Kidney capillary endothelial cell (primary cell): ENCODE measurements at regions not wholly inside any gene's neighbourhood (a gene's known extent, or its start where the extent isn't known, plus 50 kb on each side); places are given as distances from the start of the nearest gene placed in this dataset.

ENCODE experiments used
- DNase-seq: peaks from one replicate; pipeline ENCODE4 v3.0.0-alpha.2; 2018; ENCODE audit warnings: low spot score

DNA sequence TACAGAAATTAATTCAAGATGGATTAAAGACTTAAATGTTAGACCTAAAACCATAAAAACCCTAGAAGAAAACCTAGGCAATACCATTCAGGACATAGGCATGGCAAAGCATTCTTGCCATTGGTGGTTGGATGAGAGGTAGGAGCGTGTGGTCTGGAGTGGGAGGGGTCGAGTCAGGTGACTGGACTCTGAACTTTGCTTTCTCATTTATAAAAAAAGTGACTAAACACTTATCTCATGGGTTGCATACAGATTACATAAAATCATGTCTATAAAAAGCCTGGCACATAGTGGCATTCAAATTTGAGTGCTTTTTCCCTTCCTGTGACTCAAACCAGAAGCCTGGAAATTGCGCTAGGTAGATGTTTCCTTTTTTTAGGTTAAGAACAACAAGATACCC, 159.7 kb upstream of the SHISA6 start:
- no peak for DNase-seq

DNA sequence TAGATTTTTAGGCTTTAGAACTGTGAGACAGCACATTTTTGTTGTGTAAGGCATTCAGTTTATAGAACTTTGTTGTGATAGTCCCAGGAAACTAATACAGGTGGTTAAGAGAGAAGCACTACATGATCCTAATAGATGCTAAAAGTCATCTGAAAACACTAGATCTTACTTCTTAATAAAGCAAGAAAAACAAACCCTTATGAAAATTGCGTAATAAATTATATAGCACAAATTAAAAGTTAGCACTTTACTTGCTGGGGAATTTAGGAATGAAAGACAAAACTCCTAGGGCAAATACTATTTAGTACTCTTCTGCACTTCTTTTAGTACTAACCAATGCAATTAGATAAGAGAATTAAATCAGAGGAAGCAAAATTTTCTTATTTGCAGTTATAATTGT, 163.3 kb upstream of the SHISA6 start:
- DNase-seq = no peak

DNA sequence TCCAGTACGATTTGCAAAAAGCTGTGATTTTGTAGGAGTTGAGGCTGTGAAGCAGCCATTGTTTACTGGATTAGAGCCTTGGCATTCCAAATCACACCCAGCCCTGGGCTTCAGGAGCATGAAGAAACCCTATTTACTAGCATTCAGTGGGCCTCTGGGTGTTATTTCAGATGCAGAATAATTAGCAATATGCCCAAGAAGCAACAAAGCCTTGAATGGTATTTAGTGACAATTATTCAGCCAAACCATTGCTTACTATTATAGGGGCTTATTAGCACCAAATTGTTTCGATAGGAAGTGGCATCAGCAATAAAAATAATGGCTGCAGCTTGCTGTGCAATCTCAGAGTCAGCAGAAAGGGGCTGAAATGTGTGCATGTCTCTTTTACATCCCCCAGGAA, 166.6 kb upstream of the SHISA6 start:
- DNase-seq = no peak

DNA sequence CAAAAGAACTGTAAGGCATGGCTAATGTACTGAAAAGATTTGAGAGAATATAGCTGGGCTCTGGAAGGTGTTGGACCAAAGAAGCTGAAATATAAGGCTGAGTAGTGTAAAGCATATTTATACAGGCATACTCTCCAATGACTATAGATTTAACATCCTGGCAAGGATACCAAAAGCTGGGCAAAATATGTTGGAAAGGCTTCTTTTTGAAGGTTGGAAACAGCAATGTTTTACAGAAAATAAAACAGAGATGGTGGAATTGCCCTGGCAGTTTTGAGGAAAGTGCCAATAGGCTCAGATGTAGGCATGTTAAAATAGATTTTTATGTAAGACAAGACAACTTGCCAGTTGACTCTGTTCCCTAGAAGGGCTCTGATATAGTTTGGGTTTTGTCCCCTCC, 184.1 kb upstream of the SHISA6 start:
- DNase-seq = no peak

DNA sequence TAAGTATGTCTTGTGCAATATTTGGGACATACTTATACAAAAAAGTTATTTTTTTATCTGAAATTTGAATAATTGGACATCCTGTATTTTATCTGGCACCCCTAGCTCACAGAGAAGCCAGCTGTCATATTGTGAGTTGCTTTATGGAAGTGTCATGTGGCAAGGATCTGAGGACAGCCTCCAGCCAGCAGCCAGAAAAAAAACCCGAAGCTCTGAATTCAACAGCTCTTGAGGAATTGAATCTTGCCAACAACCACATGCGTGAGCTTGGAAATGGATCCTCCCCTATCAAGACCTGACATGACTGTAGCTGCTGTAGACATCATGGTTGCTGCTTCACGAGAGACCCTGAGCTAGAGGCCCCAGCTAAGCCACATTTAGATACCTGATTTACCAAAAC, 187.2 kb upstream of the SHISA6 start:
- DNase-seq = no peak

DNA sequence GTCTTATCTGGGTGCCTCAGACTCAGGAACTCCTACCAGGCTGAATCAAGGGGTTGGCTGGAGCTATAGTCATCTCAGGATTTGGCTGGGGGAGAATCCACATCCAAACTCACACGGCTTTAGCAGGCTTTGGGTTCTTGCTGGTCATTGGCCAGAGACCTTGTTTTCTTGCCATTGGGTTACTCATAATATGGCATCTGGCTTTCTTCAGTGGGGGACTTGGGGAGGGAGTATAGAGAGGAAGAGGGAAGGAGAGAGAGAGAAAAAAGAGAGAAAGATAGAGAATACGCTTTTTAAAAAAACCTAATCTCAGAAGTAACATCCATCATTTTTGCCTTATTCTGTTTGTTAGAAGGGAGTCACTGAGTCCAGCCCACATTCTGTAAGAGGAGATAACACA, 191.5 kb upstream of the SHISA6 start:
- DNase-seq = no peak

DNA sequence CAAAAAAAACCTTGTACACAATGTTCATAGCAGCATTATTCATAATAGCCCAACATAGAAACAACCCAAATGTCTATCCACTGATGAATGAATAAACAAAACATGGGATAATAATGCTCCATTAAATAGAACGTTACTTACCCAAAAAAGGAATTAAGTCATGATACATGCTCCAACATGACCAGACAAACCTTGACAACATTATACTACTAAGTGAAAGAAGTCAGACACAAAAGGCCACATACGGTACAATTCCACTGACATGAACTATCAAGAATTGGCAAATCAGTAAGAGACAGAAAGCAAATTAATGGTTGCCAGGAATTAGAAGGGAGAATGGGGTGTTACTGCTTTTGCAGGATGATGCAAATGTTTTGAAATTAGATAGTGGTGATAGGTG, 193.8 kb upstream of the SHISA6 start:
- DNase-seq = no peak

DNA sequence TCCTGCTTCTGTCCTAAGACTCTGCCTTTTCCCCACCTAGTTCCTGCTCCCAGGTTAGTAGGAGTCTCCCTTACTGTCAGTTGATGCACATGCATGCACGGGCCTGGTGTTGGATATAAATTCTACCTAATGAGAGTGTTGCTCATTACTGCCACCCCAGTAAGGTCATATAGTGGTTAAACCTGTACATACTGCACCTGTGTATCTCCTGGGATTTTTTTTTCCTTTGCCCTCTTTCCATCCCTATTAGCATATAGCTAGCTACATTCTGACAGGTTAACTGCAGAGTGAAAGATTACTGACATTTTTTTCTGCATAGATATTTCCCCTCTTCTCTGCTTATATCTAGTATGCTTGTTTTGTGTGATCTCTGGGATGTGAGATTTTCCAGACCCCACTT, 201.5 kb upstream of the PIRT start:
- no peak for DNase-seq

DNA sequence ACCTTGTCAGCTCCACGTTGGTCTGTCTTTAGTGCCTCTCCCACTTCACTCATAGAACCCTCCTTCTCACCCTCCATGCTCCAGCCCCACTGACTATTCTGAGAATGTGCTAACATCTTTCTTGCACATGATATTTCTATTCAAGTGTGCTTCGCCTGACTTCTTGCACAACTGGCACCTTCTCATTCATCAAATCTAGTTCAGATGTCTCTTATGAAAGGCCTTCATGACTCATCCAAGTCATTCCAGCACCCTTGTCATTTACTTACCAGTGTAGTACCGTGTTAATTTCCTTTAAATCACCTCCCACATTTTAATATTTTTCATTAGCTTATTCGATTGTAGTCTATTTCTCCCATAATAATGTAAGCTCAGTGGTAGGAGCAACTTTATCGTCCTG, 197.8 kb upstream of the PIRT start:
- no peak for DNase-seq

DNA sequence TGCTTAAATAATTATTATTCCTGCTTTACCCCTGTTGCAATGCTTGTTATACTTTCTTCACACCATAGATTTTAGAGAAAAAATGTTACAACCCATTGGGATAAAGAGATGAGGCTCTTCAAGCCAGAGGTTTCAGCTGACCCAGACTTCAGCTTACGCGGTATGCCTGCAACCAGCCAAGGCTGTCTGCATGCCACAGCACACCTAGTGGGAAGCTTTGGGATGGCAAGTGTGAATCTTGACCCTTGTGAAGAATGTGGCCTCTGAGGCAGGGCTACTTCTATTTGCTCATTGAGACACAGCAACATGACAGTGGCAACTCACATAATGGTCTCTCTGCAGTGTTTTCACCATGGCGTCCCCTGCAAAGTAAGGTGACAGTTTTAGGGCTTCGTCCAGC, 193.9 kb upstream of the PIRT start:
- DNase-seq = no peak

DNA sequence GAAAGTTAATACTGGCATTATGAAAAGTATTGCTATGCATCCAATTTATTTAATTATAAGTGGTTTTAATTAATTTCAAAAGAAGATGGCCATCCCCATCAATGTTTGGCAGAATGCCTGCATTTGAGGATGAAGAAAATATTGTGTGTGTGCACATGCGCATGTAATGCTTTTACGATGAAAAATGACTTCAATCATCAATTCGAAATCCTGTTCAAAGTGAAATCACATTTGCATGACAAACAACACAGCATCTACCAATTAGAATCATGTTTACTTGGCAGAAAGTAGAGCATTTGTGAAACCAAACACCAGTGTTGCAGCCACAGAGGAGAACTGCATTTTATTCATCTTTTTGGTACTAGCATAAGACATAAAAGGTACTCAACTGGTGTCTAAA, 191.9 kb upstream of the PIRT start:
- DNase-seq = no peak

DNA sequence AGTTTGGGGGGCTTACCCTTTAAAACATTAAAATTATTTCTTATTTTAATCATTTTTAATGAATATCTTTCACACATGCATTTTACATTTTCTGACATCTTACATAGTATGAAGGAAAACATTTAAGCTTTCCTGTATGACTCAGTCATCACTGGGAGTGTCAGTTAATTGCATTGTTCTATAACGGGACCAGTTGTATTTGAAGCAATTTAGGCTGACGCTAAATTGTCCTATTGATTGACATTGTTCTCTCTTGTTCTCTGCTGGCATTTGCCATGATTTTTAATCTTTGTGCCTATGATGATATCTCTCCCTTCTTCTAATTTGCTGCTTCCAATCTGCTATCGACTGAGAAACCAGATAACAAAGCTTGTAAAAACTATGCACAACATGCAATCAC, 190.5 kb upstream of the PIRT start:
- DNase-seq = no peak

DNA sequence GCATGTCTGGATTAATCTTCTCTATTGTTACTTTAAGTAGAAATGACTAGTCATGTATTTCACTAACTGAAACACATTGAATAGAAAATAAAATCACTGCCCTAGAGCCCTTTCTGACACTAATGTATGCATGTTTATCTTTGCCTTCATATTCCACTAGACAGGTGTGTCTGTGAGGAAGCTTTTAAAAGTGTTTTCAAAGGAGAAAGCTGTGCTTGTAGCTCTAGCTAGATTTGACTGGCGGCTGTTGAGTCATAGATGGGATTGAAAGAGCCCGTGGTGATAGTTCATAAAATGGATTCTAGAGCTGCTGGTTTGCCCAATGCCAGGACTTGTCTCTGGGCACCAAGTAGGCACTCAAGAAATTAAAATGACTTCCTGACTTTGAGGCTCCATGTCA, 189.0 kb upstream of the PIRT start:
- DNase-seq = no peak

DNA sequence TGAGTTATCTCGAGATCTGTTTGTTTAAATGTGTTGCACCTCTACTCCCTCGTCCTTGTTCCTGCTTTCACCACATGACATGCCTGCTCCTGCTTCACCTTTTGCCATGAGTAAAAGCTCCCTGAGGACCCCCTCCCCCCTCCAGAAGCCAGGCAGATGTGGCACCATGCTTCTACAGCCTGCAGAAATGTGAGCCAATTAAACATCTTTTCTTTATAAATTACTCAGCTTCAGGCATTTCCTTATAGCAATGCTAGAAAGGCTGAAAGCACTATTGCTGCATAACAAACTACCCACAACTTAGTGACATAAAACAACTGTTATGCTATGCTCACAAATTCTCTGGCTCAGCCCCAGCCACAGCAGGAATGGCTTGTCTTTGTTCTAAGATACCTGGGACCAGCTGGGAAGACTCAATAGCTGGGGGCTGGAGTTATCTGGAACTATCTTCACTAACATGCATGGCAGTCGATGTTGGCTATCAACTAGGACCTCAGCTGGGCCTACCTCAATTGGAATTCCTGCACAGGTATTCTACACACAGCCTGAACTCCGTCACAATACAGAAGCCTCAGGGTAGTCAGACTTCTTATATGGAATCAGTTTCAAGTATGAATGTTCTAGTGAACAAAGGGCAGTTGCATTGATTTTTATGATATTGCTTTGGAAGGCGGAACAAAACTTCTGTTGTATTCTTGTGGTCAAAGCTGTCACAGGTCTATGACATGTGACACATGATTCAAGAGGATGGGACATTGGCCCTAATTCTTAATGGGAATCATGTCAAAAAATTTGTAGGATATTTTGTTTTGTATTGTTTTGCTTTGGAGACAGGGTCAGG, 186.0 kb upstream of the PIRT start:
- DNase-seq = no peak

DNA sequence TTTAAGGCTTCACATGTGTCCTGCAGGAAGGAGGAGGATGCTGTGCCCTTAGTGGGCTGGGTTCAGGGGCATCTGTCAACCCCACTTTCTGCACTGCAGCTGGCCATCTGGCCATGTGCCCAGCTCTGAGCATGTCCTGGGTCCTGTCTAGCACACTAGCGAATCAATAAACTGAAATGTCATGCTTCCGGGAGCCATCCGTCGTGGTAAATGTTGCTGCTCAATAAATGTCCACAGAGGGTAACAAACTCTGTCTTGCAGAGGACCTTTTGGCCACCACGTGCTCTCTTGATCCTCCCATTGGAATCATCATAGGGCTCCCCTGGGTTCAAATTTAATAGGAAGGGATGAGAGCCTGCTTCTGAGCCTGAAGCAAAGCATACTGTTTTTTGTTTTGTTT, 168.6 kb upstream of the PIRT start:
- no peak for DNase-seq

DNA sequence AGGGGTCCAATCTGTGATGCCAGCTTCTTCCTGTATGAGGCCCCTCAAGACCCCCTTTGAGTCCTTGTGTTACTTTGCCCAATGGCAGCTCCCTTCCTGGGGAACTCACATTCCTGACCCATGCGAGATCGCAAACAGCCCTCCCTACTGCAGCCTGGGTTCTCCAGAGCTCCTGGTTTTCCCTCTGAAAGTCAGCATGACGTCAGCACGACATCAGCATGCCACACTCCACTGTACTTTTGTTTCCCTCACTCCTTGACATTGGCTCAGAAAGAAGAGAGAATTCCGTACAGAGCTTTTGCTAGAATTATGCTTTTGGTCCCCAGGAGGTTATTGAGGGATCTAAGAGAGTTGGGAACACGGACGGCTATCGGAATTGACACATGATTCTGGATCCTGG, 168.1 kb upstream of the PIRT start:
- DNase-seq = no peak

DNA sequence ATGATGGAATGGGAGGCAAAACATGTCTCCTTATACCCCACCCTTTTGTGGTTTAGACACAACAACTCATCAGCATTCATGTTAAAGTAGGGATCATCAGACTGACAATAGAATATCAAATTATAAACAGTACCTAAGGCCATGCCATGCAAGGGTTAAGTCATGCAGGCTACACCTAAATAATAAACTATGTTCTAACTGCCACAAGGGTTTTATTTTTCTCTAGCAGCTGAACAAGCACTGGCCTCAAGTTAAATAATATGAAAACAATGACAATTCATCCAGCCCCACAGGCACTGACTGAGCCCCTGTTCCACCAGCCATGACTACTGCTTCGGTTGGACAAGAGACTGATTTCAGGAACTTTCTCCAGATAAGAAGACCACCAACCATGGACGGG, 164.5 kb upstream of the PIRT start:
- DNase-seq = no peak

DNA sequence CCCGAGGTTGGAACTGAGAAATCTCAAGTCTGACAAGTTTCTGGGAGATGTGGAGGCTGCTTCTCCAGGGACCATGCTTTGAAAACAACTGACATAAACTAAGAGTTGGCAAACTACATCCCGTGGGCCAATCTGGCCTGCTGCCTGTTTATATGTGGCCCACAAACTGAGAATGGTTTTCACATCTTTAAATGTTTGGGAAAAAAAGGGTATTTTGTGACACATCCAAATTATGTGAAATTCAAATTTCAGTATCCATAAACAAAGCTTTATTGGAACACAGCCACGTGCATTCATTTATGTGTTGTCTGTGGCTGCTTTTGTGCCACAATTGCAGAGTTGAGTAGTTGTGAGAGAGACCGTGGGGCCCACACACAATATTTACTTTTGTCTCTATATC, 163.8 kb upstream of the PIRT start:
- no peak for DNase-seq

DNA sequence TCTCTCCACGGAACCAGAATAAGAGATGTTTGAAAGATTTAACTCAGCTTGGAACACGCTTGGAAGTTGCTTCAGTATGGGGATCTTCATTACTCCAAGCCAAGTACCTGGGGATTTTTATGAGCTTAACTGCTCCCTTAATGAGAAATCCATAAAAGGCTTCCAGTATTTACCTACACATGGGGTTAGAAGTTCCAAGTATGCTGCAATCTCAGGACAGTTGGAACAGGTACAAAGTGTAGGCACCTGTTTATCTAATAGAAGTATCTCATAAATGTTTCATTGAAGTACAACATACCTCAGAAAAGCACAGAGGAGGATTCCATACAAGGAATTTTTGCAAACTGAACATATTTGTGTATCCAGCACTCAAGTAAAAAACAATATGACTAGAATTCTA, 161.6 kb upstream of the PIRT start:
- no peak for DNase-seq

DNA sequence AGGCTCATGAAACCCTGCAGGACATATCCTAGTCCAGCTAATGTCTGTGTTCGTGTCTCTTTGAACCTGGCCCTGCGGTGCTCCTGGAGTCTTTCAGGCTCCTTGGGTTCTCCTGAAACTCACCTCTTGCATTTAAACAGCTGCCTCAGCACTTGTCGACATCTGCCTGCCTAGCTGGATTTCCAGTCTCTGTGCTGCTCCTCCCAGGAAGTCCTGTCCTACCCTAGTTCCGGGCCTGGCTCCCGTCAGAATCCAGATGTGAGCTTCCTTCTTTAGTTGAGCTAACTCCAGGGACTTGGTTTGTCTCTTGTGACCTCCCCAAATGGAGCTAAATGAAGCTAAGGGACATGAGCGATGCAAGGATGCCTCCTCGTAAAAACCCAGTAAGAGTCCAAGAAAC, 155.2 kb upstream of the PIRT start:
- no peak for DNase-seq

DNA sequence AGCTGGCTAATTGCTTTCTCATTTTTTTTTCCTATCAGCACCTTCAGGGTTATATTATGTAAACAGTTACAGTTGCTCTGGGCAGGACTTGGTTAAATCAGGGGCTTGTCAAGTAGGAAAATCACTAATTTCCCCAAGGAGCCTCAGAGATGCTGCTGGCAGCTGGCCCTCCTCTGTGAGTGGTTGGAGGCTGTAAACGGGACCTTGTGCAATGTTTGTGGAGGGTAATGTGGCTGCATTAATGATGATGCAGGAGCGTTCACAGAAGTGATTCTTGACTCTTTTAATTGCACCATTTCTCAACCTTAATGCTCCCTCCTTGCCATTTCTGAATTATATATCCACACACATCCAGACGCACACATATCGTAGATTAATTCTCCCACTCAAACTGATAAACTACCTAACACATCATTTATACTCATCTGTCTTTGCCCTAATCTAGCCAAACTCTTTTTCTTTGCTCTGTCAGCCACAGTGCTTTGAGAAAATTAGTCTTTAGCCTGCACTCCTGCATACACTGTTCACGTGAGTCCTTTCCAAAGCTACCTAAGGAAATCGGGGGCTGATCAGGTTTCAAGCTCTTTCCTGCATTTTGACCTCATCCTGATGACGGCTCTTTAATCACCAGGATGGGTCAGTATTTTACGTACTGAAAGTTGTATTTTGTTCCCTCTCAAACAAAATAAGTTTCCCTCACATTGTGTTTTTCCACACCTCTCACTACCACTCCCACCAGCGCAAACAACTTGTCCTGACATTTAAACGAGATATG, 154.4 kb upstream of the PIRT start:
- DNase-seq = no peak

DNA sequence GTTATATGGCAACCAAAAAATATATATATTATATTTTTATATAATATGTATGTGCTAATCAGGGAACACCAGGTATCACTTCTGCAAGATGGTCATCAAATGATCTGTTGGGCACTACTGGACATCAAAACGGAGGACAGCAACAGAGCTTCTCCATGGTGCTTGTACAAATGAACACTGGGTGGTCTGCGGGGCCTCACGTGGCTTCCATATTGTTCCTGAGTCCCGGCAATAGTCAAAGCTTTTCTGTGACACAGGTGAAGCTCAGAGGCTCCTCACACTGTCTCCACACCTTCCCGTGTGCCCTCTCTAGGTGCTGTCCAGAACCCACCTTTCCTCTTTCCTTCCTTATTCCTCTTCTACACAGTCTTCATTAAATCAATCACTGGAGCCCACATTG, 149.9 kb upstream of the PIRT start:
- no peak for DNase-seq

DNA sequence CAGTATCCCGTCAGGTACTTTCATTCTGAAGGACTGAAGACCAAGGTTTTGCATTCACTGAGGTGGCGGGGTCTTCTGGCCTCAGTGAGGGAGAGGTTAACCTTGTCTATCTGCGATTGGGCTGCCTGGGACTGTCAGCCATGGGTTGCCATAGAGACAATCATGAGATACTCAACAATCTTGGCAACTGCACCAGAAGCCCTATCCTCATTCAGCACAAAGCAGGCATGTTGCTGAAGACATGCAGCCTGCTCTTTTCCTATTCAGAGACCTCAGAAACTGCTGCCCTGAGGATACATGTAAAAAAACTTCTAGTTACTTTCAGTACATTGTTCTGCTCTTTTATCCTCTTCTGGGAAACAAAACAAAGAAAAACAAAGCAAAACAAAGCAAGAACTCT, 146.3 kb upstream of the PIRT start:
- DNase-seq = no peak

DNA sequence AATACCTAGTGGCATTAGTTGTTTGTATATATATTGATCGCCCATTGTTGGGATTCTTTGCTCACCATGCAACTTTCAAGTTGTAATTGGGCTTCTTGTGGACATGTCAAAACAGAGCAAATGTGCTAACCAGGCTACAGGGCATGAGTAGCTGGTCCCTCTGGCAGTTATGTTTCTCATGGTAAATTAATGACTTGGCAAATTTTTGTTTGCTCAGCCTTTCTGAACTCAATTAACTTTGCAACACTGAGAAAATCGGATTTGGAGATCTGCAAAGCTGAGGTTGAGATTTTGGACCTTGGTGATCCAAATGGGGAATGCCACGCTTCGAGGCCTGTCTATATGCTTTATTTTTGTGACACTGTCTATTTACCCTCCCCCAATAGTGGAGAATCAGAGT, 138.5 kb upstream of the PIRT start:
- DNase-seq = no peak
